CD4-positive, alpha-beta T cell treated with Interleukin-17A for 1 hour (primary cell): ENCODE measurements at regions not wholly inside any gene's neighbourhood (a gene's known extent, or its start where the extent isn't known, plus 50 kb on each side); places are given as distances from the start of the nearest gene placed in this dataset.

Experiments used
- DNase-seq: peaks from one replicate; pipeline ENCODE4 v3.0.0-alpha.2; 2020

DNA sequence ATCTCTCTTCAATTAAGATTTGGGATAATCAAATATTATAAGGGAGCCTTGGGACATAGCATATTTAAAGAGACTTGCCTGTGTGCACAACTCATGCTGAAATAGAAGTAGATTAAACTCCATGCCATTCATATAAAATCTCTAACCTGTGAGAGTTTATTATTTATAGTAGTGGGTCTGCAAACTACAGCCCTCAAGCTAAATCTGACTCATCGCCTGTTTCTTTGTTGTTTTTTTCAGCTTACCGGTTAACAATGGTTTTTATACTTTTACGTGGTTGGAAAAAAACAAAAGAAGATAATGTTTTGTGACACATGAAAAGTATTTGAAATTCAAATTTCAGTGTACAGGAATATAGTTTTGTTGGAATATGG is 61.9 kb upstream of the GHR start:
- no peak for DNase-seq

DNA sequence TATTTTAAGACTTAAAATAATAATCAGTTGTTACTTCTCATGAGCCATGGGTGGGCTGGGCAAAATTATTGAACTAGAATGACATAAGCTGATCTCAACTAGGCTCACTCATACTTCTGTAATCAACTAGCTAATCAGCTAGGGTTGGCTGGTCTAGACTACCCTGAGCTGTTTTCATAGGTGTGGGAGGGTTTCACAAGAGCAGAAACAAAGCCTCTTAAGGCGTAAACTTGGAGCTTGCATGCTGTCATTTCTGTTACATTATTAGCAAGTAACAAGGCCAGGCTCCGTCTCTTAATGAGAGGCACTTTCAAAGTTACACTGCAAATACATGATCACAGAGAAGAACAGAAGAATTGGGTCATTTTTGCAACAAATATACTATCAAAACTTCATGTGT is 57.2 kb upstream of the GHR start:
- DNase-seq = no peak
